K562 (cell line): ENCODE measurements at regions not wholly inside any gene's neighbourhood (a gene's known extent, or its start where the extent isn't known, plus 50 kb on each side); places are given as distances from the start of the nearest gene placed in this dataset.

Experiments
- ATAC-seq: fragments of 200-7000 bp; cut with Tn5 transposase; 3 replicates; pipeline ENCODE4 v1.9.1; 2020; ENCODE audit warnings: moderate library complexity
- BruUV-seq: library from RNA; stranded (reverse); fragments of 400-500 nt; replicated peaks from 2 replicates; lab custom pipeline; 2021; lab: Mats Ljungman, UMichigan
- CTCF ChIA-PET: fragments of 300-600 bp; formaldehyde crosslinking; extraction: SDS; loops from one replicate; lab custom pipeline; 2021; ENCODE audit warnings: low intra/inter-chr PET ratio; lab: Yijun Ruan, JAX
- POLR2A ChIA-PET: fragments of 300-600, 350-650 bp; sonication (Branson Sonifier 250); formaldehyde crosslinking; extraction: SDS; loops from one replicate; lab custom pipeline; 2021; ENCODE audit warnings: antibody characterized with exemption, inconsistent platforms; lab: Yijun Ruan, JAX
- DNase-seq, 4 experiments: peaks; one replicate each; pipeline versions ENCODE4 v3.0.0 to v3.0.0-alpha.2; 2011 to 2018; ENCODE audit warnings: low spot score in 3 of 4, mixed read lengths in 3 of 4; ENCODE audit errors: extremely low read depth in 1 of 4
- FAIRE-seq: peaks from 2 replicates; lab custom pipeline; 2011; peaks lifted over from hg19 to GRCh38; lab: Jason Lieb, UNC
- H2AFZ ChIP-seq: 2 replicates; pipeline ENCODE4 v1.6.0; 2011; ENCODE audit warnings: low read depth, low read length, control low read depth, inconsistent platforms
- H3K27ac ChIP-seq: fragments of 200-600 bp; 3 replicates; pipeline ENCODE4 v1.8.0; 2011; ENCODE audit warnings: low read depth, mild to moderate bottlenecking, control low read depth, inconsistent platforms, low read length, moderate library complexity, mixed read lengths; ENCODE audit errors: extremely low read depth
- H3K27me3 ChIP-seq, 2 experiments: fragments of 300-600 bp in 1 of 2; 2 replicates in 1 of 2; 3 replicates in 1 of 2; pipeline versions ENCODE4 v1.6.0 to v1.8.0; 2011; ENCODE audit warnings: inconsistent platforms in 2 of 2, low read length in 2 of 2, mild to moderate bottlenecking in 1 of 2, mixed read lengths in 1 of 2, moderate library complexity in 1 of 2; ENCODE audit not compliant: control insufficient read depth in 2 of 2, insufficient read depth in 2 of 2
- H3K36me3 ChIP-seq: fragments of 300-600 bp; 3 replicates; pipeline ENCODE4 v1.8.0; 2011; ENCODE audit warnings: mild to moderate bottlenecking, low read length, inconsistent platforms; ENCODE audit not compliant: control insufficient read depth, insufficient read depth
- H3K4me1 ChIP-seq, 2 experiments: fragments of 200-600 bp in 1 of 2; replicated peaks in 1 of 2; 2 replicates in 1 of 2; 3 replicates in 1 of 2; pipeline versions ENCODE4 v1.5.1 to v1.8.0; 2011; ENCODE audit warnings: inconsistent platforms in 2 of 2, low read length in 2 of 2, mild to moderate bottlenecking in 1 of 2, mixed read lengths in 1 of 2, moderate library complexity in 1 of 2; ENCODE audit not compliant: control insufficient read depth in 2 of 2, insufficient read depth in 2 of 2
- H3K4me2 ChIP-seq: 2 replicates; pipeline ENCODE4 v1.6.1; 2011; ENCODE audit warnings: low read length, control low read depth, inconsistent platforms, mixed read lengths; ENCODE audit not compliant: insufficient read depth
- H3K4me3 ChIP-seq: fragments of 200-600 bp; sonication (generic), shearing (Covaris generic); 2 replicates; pipeline ENCODE4 v1.5.1; 2016; ENCODE audit warnings: control low read depth, inconsistent platforms
- H3K79me2 ChIP-seq: fragments of 200-600 bp; 3 replicates; pipeline ENCODE4 v1.8.0; 2011; ENCODE audit warnings: low read length, inconsistent platforms; ENCODE audit not compliant: control insufficient read depth, insufficient read depth
- H3K9ac ChIP-seq, 2 experiments: 2 replicates each; pipeline versions ENCODE4 v1.6.0 to v1.6.1; 2011; ENCODE audit warnings: low read depth in 2 of 2, low read length in 2 of 2, control low read depth in 1 of 2, inconsistent platforms in 1 of 2, mild to moderate bottlenecking in 1 of 2, mixed read lengths in 1 of 2; ENCODE audit not compliant: insufficient read depth in 1 of 2
- H3K9me1 ChIP-seq: one replicate; pipeline ENCODE4 v1.6.0; 2011; ENCODE audit warnings: inconsistent platforms, mild to moderate bottlenecking, low read length, moderate library complexity; ENCODE audit not compliant: control insufficient read depth, insufficient read depth
- H3K9me3 ChIP-seq: replicated peaks from 2 replicates; pipeline ENCODE4 v1.5.1; 2011; ENCODE audit warnings: low read depth, low read length, inconsistent platforms; ENCODE audit not compliant: control insufficient read depth, insufficient read depth
- H4K20me1 ChIP-seq: replicated peaks from 2 replicates; pipeline ENCODE4 v1.6.1; 2011; ENCODE audit warnings: low read length, inconsistent platforms, mixed read lengths; ENCODE audit not compliant: control insufficient read depth, insufficient read depth
- ID3 ChIP-seq, 2 experiments: fragments of 250-450 bp in 1 of 2; fragments of 450-650 bp in 1 of 2; sonication (Bioruptor Pico) in 1 of 2; IDR thresholded peaks; 2 replicates each; pipeline versions ENCODE4 v1.6.1 to v1.8.0; 2016 to 2021; ENCODE audit warnings: mild to moderate bottlenecking in 2 of 2, moderate library complexity in 2 of 2, missing compliant biosample characterization in 1 of 2, missing genetic modification characterization in 1 of 2
- MTF1 ChIP-seq: fragments of 250-450 bp; sonication (Bioruptor Pico); IDR thresholded peaks from 2 replicates; pipeline ENCODE4 v1.9.0; 2021; ENCODE audit warnings: moderate library complexity, mild to moderate bottlenecking, inconsistent platforms, borderline replicate concordance
- POLR2B ChIP-seq: fragments of 450-650 bp; IDR thresholded peaks from 2 replicates; pipeline ENCODE4 v1.6.1; 2018; ENCODE audit warnings: low read depth; ENCODE audit not compliant: partially characterized antibody
- ZNF232 ChIP-seq: sonication (generic); formaldehyde crosslinking; IDR thresholded peaks from 2 replicates; pipeline ENCODE4 v1.8.0; 2022; ENCODE audit warnings: mild to moderate bottlenecking, missing genetic modification reagents
- ZNF644 ChIP-seq: fragments of 200-800 bp; sonication (Bioruptor generic); IDR thresholded peaks from 2 replicates; pipeline ENCODE4 v1.6.1; 2016; ENCODE audit warnings: low read depth, missing genetic modification characterization, missing compliant biosample characterization
- WGBS: fragments of 100-300 bp; shearing (Covaris generic); methylation state at CpG from one replicate; pipeline ENCODE4 v1.1.6; 2016; ENCODE audit warnings: low coverage, mixed read lengths; ENCODE audit not compliant: insufficient coverage; ENCODE audit errors: missing lambda C conversion rate; 5-methylcytosine and 5-hydroxymethylcytosine counted together
- in situ Hi-C: fragments of 300-500 bp; cut with MboI; formaldehyde crosslinking; loops from 4 replicates; pipeline ENCODE4 v1.15.0; 2018; ENCODE audit warnings: inconsistent platforms, mixed read lengths
- intact Hi-C: fragments of 100-400 bp; cut with micrococcal nuclease; formaldehyde crosslinking; loops from 2 replicates; pipeline ENCODE4 v1.14.2; 2022

GRCh38 chr21:35743571-35743970 is 316.8 kb downstream of the SETD4 start:
- BruUV-seq, result no TSS peak
- H3K9ac ChIP-seq, result no peak overlapping the region
- no peaks in the 10 kb centered on the region for H4K20me1 ChIP-seq
- no peak overlapping the region for H3K4me3 ChIP-seq
- no peaks in the 10 kb centered on the region for H3K36me3 ChIP-seq
- H3K27ac ChIP-seq, result no peak overlapping the region
- H3K27me3 ChIP-seq, result no peaks in the 10 kb centered on the region
- H2AFZ ChIP-seq, result no peak overlapping the region
- no peak for TF ChIP-seq MTF1 (CRISPR knock-in tag)
- no peak for TF ChIP-seq ZNF232 (CRISPR knock-in tag)
- TF ChIP-seq ZNF644, result no peak
- TF ChIP-seq ID3 (CRISPR knock-in tag; IDR thresholded peaks at IDR 0.05), result no peak
- no peak for TF ChIP-seq ID3 (tag; IDR thresholded peaks at IDR 0.05)
- no peak for TF ChIP-seq POLR2B
- intact Hi-C loops, result no loop called here
- in situ Hi-C loops, result no loop called here
- 1% methylated on average over 4 of the region's 4 CpGs for WGBS
- no peaks in the 10 kb centered on the region for H3K79me2 ChIP-seq
- no peak for ATAC-seq
- ChIA-PET POLR2A (interaction anchor here (0.6 kb wide), 1 partner anchor 1458 kb away, joined by 3 read pairs; no protein-coding TSS in a partner anchor), CTCF (no interaction called here)
- no peaks in the 10 kb centered on the region for H3K9me1 ChIP-seq
- FAIRE-seq, result no peak
- H3K4me2 ChIP-seq, result no peak overlapping the region
- H3K4me1 ChIP-seq, result no peaks in the 10 kb centered on the region
- peaks cover 4% of the 10 kb centered on the region; the same call in 1 of the 2 replicates for H3K9me3 ChIP-seq
- no peak for DNase-seq
